ENCODE measurements at regions not wholly inside any gene's neighbourhood (a gene's known extent, or its start where the extent isn't known, plus 50 kb on each side); places are given as distances from the start of the nearest gene placed in this dataset.

DNA sequence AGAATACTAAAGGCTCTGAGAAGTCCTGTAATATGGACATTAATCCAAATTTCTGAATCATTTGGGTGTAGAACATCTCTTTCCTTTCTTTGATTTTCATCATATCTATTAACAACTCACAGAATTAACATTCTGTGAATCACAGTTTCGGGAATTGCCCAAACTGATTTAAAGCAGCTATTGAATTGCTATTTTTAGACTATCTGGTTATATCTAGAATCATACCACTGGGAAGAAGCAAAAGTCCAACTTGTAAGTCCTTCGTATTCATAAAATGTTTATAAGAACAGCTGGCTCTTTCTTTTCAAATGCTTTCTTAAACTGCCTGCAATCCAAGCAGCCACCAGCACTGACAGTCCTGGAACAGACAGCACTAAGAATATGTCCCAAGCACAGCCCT, 733.0 kb downstream of the NTRK3 start:
- intact Hi-C loops (cut with DNase I): no loop called here
- ATAC-seq (no peak), DNase-seq (ENCODE audit: low spot score) (no peak)

DNA sequence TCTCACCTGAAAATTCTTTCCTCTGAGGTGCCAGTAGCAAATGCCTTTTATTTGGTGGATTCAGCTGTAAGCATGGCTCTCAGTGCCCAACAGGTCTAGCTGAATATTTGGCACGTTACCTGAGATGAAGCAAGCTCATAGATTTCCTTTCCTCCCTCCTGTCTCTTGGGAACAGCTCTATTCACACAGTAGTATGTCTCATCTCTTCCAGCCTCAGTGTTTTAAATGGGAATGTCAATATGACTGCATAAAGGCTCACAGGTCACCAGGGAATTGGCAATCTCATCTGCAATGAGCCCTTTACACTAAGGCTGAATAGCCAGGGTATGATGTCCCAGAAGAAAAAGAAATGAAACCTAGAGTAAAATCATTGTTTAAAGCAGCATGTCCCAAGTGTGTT, 733.5 kb downstream of the NTRK3 start:
- DNase-seq (ENCODE audit: low spot score): no peak
- intact Hi-C loops (cut with DNase I): no loop called here
- ATAC-seq: no peak

DNA sequence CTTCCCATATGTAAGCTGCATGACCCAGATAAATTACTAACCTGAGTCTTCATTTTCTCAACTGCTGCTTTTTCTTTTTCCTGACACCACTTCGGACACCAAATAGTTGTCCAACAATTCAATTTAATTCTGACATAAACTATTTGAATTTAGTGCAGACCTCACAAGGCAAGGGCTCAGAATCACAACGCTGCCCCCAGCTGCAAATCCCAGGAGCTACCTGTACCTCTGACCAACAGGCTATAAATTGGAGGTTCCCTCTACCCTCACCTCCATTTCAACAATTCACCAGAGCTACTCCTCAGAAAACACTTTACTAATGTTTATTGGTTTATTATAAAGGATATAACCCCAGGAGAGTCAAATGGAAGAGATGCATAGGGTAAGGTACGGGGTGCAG, 737.6 kb downstream of the NTRK3 start:
- intact Hi-C loops (cut with DNase I): no loop called here
- ATAC-seq (no peak), DNase-seq (ENCODE audit: low spot score) (no peak)

DNA sequence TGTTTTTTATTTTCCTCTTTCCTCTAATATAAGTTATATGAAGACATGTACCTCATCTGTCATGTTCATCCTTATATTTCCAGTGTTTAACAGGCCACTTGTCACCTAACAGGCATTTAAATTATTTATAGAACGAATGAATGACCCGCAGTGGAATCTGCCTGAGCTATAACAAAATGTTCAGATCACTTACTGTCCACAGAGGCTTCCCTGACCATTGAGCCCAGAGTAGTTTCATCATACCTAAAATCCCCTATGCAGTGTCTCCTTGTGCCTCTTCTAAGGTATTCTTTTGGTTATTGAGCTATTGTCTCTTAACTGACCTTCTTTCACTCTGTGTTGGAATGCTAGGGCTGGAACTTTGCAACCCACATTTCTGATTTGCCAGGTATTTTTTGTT, 748.5 kb downstream of the NTRK3 start:
- intact Hi-C loops (cut with DNase I): no loop called here
- ATAC-seq (no peak), DNase-seq (ENCODE audit: low spot score) (no peak)

DNA sequence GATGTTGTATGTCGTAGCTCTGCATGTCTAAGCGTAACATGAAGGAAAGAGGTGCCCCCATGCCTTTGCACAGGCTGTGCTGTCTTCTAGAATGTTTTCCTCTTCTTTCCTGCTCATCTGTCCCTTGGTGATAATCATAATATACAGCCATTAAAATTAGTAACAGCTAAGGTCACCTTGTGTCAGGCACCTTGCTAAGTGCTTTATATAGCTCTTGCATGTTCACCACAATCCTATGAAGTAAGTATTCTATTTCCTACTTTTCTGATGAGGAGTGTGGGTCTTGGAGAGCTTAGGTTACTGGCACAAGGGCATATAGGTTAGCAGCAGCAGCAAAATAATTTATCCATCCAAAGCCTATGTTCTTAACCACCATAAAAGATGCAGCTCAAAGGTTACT, 754.4 kb downstream of the NTRK3 start:
- DNase-seq (ENCODE audit: low spot score) (no peak), ATAC-seq (no peak)
- intact Hi-C loops (cut with DNase I): no loop called here

DNA sequence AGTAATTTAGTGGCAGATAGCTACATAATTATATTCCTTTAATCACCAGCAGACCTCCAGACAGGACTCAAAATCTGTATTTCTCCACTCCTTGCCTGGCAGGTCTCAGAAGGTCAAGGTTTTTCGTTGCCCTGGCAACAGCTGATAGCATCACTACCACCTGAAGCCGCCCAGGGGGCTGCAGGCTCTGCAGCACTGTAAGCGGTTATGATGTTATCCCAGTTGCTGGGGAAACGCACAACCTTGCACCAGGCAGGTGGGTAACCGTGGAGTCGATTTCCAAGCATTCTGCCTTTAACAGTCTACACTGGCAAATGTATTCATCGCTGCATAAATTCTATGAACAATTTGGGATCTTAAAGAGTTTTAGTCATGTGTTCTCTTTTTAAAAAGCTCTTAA, 756.3 kb downstream of the NTRK3 start:
- DNase-seq (ENCODE audit: low spot score): no peak
- no peak for ATAC-seq
- intact Hi-C loops (cut with DNase I): no loop called here

DNA sequence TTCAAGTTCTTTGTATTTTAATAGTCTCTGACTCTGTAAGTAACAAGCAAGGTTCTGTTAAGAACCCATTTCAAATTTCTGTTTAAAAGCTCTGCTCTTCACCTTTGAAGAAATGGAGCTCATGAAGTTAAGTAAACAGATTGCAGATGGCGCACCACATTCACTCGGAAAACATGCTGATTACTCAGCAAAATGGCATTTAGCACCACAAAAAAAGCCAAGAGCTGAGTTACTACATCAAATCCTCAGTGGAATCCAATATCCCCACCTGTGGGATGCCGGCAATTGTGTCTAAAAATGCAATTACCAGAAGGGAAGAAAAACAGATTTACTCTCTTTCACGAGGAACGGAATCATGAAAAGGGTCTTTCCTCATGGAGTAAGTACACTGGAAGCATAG, 758.0 kb downstream of the NTRK3 start:
- DNase-seq (ENCODE audit: low spot score) (no peak), ATAC-seq (peak; percentile 59)
- intact Hi-C loops (cut with DNase I): no loop called here

DNA sequence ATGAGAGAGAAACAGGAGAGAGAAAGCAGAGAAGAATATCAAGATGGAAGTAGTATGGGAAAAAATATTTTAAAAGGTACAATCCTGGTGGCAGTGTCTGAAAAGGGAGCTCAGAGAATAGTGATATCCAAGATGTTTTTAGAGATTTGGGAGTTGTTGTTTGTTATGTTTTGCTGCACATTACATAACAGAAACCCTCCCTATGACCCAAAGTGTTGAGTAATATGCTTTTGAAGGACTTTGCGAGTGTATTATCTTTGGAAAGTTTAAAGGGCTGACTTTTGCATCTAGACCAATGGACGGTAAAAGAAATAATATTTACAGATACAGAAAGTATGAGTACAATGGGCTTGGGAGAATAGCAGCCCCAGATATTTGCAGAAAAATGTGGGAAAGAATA, 759.7 kb downstream of the NTRK3 start:
- intact Hi-C loops (cut with DNase I): no loop called here
- ATAC-seq: peak; percentile 92

DNA sequence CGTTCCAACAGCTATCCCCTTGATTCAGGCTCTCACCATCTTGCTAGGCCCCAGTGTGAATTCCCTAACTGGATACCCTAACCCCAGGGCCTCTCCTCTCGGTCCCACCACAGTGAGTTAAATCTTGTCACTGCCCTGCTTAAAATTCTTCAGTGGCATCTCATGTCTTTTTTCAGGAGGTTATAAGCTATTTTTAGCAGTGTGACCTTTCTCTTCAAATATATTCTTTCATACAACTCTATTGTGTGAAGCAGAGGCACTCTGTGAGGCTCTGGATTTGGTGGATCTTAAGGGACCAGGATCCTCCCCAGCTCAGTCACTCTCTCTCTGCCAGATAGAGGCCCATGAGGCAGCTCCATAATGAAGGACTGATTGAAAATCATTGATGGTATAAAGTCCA, 760.4 kb downstream of the NTRK3 start:
- intact Hi-C loops (cut with DNase I): no loop called here
- ATAC-seq: peak; percentile 33
- DNase-seq (ENCODE audit: low spot score): no peak

More for the DNA sequence above, 759.7 kb downstream of the NTRK3 start:
- no peak for DNase-seq (ENCODE audit: low spot score)

DNA sequence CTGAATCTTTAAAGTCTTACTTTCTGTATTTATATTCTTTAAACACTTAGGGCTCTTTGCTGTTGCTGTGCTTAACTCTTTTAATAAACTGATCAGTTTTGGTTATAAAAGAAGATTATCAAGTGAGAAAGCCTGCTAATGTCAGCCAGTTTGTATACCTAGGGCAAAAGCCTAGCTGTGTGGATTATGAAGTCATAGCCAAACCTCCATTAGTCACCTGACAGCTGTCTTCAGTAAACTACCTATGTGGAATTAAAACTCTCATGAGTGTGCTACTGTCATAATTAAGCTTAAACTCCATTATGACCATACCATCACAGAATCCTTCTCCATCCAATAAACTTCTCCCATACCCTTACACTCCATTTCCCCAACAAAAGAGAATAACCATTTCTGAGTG, 762.7 kb downstream of the NTRK3 start:
- DNase-seq (ENCODE audit: low spot score): no peak
- no peak for ATAC-seq
- intact Hi-C loops (cut with DNase I): no loop called here

DNA sequence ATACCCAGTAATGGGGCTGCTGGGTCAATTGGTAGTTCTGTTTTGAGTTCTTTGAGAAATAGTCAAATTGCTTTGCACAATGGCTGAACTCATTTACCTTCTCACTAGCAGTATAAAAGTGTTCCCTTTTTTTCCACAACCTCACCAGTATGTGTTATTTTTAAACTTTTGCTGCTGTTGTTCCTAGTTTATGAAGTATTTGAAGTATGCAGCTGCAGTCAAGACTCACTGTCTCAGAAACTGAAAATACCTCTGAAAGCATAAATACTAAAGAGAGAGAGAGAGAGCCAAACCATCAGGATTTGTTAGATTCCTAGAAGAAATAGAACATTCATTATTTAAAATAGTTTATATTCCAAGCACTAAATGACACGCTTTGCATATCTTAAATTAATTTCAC, 764.2 kb downstream of the NTRK3 start:
- ATAC-seq (no peak), DNase-seq (ENCODE audit: low spot score) (no peak)
- intact Hi-C loops (cut with DNase I): no loop called here

DNA sequence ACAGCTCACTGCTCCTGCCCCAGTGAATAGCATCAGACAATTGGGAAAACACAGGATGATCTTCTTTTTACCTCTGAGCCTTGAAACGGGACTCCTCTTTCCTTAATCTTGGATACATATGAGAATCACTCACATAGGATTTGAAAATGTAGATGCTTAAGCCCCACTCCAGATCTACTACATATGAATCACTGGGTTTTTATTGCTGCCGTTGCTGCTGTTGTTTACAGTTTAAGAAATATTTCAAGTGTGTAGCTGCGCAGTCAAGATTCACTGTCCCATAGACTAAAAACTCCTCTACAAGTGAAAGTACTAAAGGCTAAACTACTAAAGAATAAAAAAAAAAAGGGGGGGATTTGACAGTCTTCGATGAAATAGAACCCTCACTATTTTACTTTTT, 765.9 kb downstream of the NTRK3 start:
- ATAC-seq (no peak), DNase-seq (ENCODE audit: low spot score) (no peak)
- intact Hi-C loops (cut with DNase I): no loop called here

DNA sequence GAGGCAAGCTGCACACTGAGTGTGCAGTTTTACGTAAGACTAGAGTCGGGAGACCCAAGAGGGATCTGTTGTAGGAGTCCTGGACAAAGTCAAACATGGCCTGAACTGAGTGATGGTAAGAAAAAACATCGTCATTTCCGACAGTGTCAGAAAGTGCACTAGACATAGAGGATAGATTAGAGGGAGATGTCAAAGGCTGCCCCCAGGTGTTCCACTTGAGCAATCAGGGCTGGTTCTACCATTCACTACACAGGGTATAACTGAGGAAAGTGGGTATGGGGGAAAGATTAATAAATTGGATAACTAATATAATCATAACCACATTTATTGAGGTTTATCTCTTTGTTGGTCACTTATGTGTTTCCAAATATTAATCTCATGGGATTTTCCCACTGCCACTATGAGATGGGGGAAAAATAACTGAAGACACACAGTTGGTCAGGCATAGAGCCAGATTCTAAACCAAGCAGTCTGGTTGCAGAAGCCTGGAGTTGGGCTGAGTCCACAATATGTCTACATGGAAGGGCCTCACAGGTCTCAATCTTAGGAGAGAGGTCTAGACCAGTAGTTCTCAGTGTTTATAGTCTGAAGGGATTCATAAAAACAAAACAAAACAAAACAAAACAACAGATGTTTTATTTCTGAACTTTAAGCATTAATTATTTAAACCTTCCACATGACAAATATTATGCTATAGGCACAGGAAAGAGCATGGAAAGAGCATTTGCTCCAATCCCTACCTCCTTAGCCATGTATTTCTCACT, 766.5 kb downstream of the NTRK3 start:
- intact Hi-C loops (cut with DNase I): no loop called here
- ATAC-seq: peak; percentile 74

DNA sequence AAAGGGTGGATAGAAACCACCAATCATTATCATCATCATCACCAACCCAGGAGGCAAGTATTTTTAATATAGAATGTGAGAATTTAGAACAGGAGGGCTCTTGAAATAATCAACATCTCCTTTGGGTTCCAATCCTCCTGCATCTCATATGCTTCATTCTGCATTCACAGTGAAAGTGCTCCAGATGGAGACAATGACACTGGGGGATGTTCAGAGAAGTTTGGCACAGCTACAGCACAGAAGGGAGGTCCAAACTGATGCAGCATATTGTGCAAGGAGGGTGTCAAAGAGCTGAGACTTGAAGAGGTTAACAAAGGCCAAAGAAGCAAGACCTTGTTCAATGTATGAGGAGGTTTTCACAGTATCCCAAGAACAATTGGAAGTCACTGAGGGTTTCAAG, 767.1 kb downstream of the NTRK3 start:
- intact Hi-C loops (cut with DNase I): no loop called here
- peak; percentile 26 for ATAC-seq

More for the DNA sequence above, 766.5 kb downstream of the NTRK3 start:
- DNase-seq (ENCODE audit: low spot score): no peak

DNA sequence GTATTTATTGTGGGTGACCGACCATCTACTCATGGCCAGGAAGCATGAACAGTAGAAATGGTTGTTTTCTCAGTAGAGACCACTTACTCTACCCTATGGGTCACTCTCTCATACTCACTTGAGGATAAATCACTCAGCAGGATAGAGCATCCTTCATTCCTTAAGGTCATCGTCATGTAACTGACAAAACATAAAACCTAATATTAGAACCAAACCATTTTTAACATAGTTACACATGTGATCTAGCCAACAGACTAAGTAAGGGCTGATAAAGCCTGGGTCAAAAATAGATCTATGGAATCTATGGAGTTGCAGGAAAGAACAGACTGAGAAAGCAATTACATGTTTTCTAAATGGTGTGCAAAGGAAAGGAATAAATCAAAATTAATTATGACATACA, 769.1 kb downstream of the NTRK3 start:
- ATAC-seq (no peak), DNase-seq (ENCODE audit: low spot score) (no peak)
- intact Hi-C loops (cut with DNase I): no loop called here

More for the DNA sequence above, 767.1 kb downstream of the NTRK3 start:
- DNase-seq (ENCODE audit: low spot score): no peak

DNA sequence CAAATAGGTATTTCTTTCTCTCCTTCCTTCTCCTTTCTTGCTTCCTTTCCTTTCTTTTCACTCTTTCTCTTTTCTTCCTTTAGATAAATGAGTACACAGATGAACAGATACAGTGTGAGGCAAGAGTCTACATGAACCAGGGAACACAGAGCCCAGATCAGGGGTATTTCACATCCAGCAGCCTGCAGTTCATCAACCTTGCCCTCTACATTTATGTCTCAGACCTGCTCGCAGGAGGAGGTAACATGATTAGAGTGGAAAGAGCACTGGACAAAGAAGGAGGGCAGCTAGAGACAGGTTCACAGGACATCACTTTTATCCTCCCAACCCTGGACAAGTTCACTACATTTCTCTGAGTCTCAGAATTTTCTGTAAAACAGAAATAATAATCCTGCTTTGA, 773.1 kb downstream of the NTRK3 start:
- DNase-seq (ENCODE audit: low spot score) (no peak), ATAC-seq (no peak)
- intact Hi-C loops (cut with DNase I): no loop called here

DNA sequence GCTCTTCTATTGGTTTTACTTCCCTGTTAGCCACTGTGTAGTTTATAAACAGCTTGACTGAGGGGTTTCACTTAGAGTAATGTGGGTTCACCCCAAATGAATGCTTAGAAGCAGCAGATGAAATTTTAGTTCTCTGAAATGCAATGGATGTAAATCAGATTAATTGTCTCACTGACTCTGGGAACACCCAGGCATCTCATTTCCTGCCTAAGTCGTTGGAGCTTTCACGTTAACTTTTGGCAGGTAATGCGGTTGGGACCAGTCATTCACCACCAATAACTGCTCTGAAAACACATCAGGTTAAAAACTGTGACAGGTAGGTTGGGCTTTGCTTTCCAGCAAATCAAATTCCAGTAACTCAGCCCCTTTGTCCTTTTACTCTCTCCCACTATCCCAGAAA, 775.4 kb downstream of the NTRK3 start:
- intact Hi-C loops (cut with DNase I): no loop called here
- ATAC-seq: no peak
- no peak for DNase-seq (ENCODE audit: low spot score)

DNA sequence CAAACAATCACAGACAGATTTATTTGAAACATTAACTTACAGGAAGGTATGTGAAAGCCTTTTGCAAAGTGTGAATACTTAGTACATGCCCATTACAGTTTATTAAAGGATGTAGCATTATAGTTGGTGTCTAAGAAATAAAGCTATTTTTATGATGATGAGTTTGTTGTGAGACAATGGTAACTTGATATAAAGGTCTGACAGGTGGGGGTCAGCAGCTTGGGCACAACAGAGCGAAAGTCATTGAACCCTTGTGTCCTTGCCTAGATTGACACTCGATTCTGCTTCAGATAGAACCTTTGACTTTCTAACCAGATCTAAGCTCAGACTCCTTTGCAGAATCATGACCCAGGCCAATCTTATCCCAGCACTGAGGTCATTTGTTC, 777.9 kb downstream of the NTRK3 start:
- intact Hi-C loops (cut with DNase I): no loop called here
- no peak for ATAC-seq

DNA sequence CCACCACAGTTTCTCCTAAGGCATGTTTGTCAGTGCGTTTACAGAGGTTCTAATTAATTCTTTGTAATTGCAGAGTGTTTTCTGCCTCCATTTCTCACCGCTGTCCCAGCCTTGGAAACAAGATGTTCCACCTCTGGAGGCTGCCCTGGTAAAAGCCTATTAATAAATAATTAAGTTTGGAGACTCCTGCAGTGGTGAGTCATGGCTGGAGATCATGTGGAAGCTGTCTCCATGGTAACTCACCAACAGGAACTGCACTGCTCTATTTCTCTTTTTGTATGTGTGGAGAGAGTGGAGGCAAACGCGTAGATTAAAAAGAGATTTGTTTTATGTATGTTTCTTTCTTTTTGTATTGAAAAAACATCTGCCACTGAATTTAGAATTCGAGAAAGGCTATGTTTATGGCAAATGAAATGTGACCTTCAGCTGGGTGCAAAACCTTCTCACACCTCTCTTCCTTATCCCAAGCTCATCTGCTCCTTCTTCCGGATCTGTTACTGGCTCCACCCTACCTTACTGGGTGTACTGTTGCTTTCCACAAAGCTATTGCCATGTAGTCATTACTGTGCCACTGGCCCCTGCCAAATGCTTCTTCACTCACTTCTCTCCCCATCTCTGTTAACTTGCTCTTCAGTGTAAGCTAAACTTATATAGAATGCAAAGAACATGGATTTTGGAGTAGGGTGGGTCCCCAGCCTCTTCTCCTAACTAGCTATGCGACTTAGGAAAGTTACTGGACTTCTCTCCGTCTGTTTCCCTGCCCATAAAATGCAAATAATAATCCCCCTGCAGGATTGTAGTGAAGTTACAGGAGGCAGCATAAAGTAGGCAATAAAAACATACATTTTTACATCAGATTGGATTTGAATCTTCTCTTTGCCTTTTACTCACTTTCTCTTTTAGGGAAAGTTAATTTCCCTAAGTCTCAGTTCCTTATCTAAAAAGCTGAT, 778.5 kb downstream of the NTRK3 start:
- ATAC-seq (peak; percentile 98), DNase-seq (ENCODE audit: low spot score) (peak; percentile 55)
- intact Hi-C loops (cut with DNase I): no loop called here

More for the DNA sequence above, 777.9 kb downstream of the NTRK3 start:
- no peak for DNase-seq (ENCODE audit: low spot score)

DNA sequence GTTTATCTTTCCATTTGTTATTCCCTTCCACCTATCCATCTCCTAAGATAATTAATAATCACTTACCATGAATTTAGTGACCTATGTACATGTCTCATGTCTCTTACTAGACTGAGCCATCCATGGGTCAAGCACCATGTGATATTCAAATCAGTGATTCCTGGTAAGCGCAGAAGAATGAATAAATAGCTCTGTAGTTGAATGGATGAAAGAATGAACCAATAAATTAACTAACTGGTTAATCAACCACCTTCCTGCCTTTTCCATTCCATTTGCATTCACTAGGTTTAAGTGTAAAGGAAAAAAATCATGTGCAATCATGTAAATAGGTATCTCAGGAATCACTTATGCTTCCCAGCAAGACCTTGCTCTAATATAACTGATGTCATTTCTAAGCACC, 779.5 kb downstream of the NTRK3 start:
- DNase-seq (ENCODE audit: low spot score) (no peak), ATAC-seq (no peak)
- intact Hi-C loops (cut with DNase I): no loop called here

Measured in sciatic nerve (tissue), 2 donors.